ENCODE measurements at regions not wholly inside any gene's neighbourhood (a gene's known extent, or its start where the extent isn't known, plus 50 kb on each side); places are given as distances from the start of the nearest gene placed in this dataset.
"Not testable (repeated sequence)": the region's sequence is repeated elsewhere in the genome, so short reads cannot be mapped to it uniquely, and the experiment has no call there.

GRCh38 chr11:92168936-92169335 is 55.7 kb upstream of the FAT3 start:
- DNase-seq (ENCODE audit: extremely low spot score) = no peak
- no peak for TF ChIP-seq CTCF (IDR thresholded peaks at IDR 0.05; ENCODE audit: control extremely low read depth, extremely low read depth, low read depth, missing control alignments)
- ChIA-PET POLR2A (no interaction called here), CTCF (no interaction called here)

DNA sequence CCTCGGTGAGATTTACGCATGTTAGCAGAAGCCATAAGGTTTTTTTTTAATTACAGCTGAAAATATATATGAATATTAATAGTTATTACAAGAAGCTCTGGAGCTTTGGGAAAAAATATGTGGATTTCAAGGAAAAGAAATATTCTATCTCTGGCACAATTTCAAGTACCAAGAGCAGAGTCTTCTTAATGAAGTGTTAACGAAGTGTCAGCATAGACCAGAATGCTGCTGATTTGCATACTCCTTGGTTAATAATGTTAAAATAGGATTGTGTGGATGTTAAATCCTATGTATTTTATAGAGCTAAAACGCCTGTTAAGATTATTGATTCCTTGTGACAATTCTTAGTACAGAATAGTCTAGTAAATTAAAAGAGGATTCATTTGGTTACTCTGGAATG is 57.0 kb upstream of the FAT3 start:
- ChIA-PET CTCF (no interaction called here), POLR2A (no interaction called here)
- no peak for DNase-seq (ENCODE audit: extremely low spot score)
- TF ChIP-seq CTCF (IDR thresholded peaks at IDR 0.05; ENCODE audit: control extremely low read depth, extremely low read depth, low read depth, missing control alignments) = no peak

DNA sequence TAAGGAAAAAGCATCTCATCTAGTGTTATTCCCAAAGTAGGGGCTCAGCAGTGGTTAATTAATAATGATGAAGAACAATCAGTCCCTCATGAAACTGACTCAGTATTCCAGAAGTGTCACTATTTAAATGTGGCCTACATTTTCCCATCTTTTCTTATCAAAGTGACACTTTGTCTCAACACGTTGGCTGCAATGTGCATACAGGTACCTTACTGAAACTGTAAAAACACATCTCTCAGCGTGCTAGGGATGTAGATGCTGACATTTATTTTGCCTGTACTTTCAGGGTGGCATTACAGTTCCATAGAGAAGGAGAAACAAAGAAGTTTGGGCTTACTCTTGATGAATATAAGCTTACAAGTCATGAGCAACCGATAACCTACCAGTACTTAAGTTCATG is 58.3 kb upstream of the FAT3 start:
- ChIA-PET POLR2A (no interaction called here), CTCF (interaction anchor here (2.7 kb wide), 1 partner anchor 14 kb away, joined by 10 read pairs; no protein-coding TSS in a partner anchor)
- no peak for TF ChIP-seq CTCF (IDR thresholded peaks at IDR 0.05; ENCODE audit: control extremely low read depth, extremely low read depth, low read depth, missing control alignments)
- no peak for DNase-seq (ENCODE audit: extremely low spot score)

DNA sequence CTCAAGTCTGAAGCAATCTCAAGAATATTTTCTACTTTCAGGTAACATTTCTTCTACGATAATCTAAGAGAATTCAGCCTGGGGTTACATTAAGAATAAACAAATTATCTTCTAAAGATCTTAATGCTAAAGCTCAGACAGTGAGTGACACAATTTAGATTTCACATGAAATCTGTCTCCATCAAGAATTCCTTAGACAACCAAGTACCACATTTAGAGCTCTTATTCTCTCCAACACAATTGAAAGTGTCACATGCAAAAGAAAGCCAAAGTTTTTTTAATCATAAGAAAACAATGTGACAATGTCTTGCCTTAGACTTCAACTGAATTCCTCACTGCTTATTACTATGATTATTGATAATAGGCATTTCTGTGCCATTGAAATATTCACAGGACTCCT is 60.7 kb upstream of the FAT3 start:
- ChIA-PET CTCF (interaction anchor here (1.9 to 2.7 kb wide), 2 partner anchors 11 to 12 kb away, joined by 6 to 10 read pairs; no protein-coding TSS in a partner anchor), POLR2A (no interaction called here)
- DNase-seq (ENCODE audit: extremely low spot score) = no peak
- TF ChIP-seq CTCF (IDR thresholded peaks at IDR 0.05; ENCODE audit: control extremely low read depth, extremely low read depth, low read depth, missing control alignments) = no peak

- no peak for TF ChIP-seq CTCF (IDR thresholded peaks at IDR 0.05; ENCODE audit: control extremely low read depth, extremely low read depth, low read depth, missing control alignments)
- ChIA-PET POLR2A (no interaction called here), CTCF (no interaction called here)
- no peak for DNase-seq (ENCODE audit: extremely low spot score)
These were observed 61.8 kb upstream of the FAT3 start for GRCh38 chr11:92162776-92163175.

DNA sequence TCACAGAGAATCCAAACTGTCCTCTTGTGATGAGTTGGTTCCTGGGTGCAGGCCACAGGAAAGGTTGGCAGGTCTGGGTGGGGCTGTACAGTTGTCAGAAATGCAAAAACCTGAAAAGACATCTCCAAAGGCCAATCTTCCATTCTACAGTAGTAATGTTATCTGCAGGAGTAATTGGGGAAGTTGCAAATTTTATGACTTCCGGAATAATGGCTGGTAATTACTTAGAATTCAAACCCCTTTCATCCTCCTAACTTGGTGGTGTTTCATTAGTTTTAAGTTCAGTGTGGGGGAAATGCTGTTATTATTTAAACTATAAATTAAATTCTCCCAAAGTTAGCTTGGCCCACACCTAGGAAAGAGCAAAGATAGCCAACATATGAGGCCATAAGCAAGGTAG is 64.7 kb upstream of the FAT3 start:
- no peak for DNase-seq (ENCODE audit: extremely low spot score)
- ChIA-PET CTCF (no interaction called here), POLR2A (no interaction called here)
- TF ChIP-seq CTCF (IDR thresholded peaks at IDR 0.05; ENCODE audit: control extremely low read depth, extremely low read depth, low read depth, missing control alignments) = no peak

GRCh38 chr11:92157390-92157789 is 67.2 kb upstream of the FAT3 start:
- CTCF ChIA-PET; DNase-seq (ENCODE audit: extremely low spot score); POLR2A ChIA-PET: not testable (repeated sequence)

Data from GM10248 (cell line).